ENCODE measurements at regions not wholly inside any gene's neighbourhood (a gene's known extent, or its start where the extent isn't known, plus 50 kb on each side); places are given as distances from the start of the nearest gene placed in this dataset.

DNA sequence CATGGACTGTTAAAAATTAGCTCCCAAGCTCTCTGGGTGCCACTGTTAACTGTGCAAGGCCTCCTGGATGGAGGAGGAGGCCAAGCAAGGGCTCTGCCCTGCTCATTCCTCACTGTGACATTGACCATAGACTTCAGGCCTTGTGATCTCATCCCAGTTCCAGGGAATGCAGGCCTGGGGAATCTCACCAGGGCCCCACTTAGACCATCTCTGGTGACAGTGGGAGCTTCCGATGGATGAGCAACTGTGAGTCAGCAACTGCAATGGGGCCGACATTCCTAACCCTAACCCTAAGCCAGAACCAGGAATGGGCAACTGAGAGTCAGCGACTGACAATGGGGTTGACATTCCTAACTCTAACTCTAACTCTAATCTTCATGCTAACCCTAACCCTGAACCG lies 50.4 kb upstream of the MSMB start:
- TF ChIP-seq, protein P1, sequence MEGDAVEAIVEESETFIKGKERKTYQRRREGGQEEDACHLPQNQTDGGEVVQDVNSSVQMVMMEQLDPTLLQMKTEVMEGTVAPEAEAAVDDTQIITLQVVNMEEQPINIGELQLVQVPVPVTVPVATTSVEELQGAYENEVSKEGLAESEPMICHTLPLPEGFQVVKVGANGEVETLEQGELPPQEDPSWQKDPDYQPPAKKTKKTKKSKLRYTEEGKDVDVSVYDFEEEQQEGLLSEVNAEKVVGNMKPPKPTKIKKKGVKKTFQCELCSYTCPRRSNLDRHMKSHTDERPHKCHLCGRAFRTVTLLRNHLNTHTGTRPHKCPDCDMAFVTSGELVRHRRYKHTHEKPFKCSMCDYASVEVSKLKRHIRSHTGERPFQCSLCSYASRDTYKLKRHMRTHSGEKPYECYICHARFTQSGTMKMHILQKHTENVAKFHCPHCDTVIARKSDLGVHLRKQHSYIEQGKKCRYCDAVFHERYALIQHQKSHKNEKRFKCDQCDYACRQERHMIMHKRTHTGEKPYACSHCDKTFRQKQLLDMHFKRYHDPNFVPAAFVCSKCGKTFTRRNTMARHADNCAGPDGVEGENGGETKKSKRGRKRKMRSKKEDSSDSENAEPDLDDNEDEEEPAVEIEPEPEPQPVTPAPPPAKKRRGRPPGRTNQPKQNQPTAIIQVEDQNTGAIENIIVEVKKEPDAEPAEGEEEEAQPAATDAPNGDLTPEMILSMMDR (IDR thresholded peaks at IDR 0.05; ENCODE audit: low read depth, low read length) = no peak
- TF ChIP-seq EZH2phosphoT487 (IDR thresholded peaks at IDR 0.05; ENCODE audit: low read depth) = no peak
